Endothelial cell of umbilical vein (primary cell): ENCODE measurements at regions not wholly inside any gene's neighbourhood (a gene's known extent, or its start where the extent isn't known, plus 50 kb on each side); places are given as distances from the start of the nearest gene placed in this dataset.

Experiments
- BruUV-seq: library from RNA; stranded (reverse); fragments of 400-500 nt; replicated peaks from 2 replicates; lab custom pipeline; 2021; lab: Mats Ljungman, UMichigan
- CTCF ChIA-PET: fragments of 300-600, 350-600 bp; sonication (Branson Sonifier 250); formaldehyde crosslinking; loops from one replicate; lab custom pipeline; 2021; ENCODE audit warnings: antibody characterized with exemption, inconsistent platforms; lab: Charles Lee
- POLR2A ChIA-PET: fragments of 300-600, 350-600 bp; sonication (Branson Sonifier 250); formaldehyde crosslinking; loops from one replicate; lab custom pipeline; 2021; ENCODE audit warnings: antibody characterized with exemption, inconsistent platforms; lab: Charles Lee
- DNase-seq: peaks from one replicate; pipeline ENCODE4 v3.0.0-alpha.2; 2011; ENCODE audit warnings: low read depth, low spot score
- FAIRE-seq: peaks from 2 replicates; lab custom pipeline; 2011; peaks lifted over from hg19 to GRCh38; lab: Jason Lieb, UNC
- H2AFZ ChIP-seq: 2 replicates; pipeline ENCODE4 v1.6.0; 2012; ENCODE audit warnings: low read depth, low read length, control low read depth, inconsistent platforms
- H3K27ac ChIP-seq: 2 replicates; pipeline ENCODE4 v1.5.1; 2011; ENCODE audit warnings: low read depth, mild to moderate bottlenecking, control low read depth, low read length, moderate library complexity; ENCODE audit not compliant: insufficient read depth
- H3K27me3 ChIP-seq, 2 experiments: 2 replicates each; pipeline versions ENCODE4 v1.6.0 to v1.6.1; 2011; ENCODE audit warnings: low read length in 2 of 2, mixed read lengths in 1 of 2; ENCODE audit not compliant: control insufficient read depth in 2 of 2, insufficient read depth in 2 of 2
- H3K36me3 ChIP-seq, 2 experiments: 2 replicates in 1 of 2; 3 replicates in 1 of 2; pipeline ENCODE4 v1.5.1; 2011; ENCODE audit warnings: low read length in 2 of 2, mild to moderate bottlenecking in 1 of 2, moderate library complexity in 1 of 2; ENCODE audit not compliant: control insufficient read depth in 2 of 2, insufficient read depth in 2 of 2; ENCODE audit errors: extremely low read depth in 1 of 2
- H3K4me1 ChIP-seq: 3 replicates; pipeline ENCODE4 v1.5.1; 2011; ENCODE audit warnings: mild to moderate bottlenecking, low read length; ENCODE audit not compliant: control insufficient read depth, insufficient read depth; ENCODE audit errors: extremely low read depth
- H3K4me2 ChIP-seq: 2 replicates; pipeline ENCODE4 v1.6.1; 2011; ENCODE audit warnings: low read length, control low read depth, mixed read lengths; ENCODE audit not compliant: insufficient read depth
- H3K4me3 ChIP-seq, 3 experiments: fragments of 200-600 bp in 1 of 3; sonication (generic), shearing (Covaris generic) in 1 of 3; replicated peaks in 1 of 3; 2 replicates each; pipeline ENCODE4 v1.5.1; 2011 to 2016; ENCODE audit warnings: control low read depth in 3 of 3, low read length in 3 of 3, mild to moderate bottlenecking in 2 of 3, inconsistent platforms in 1 of 3, low read depth in 1 of 3, moderate library complexity in 1 of 3; ENCODE audit not compliant: insufficient read depth in 1 of 3
- H3K79me2 ChIP-seq: 2 replicates; pipeline ENCODE4 v1.6.0; 2012; ENCODE audit warnings: low read length, inconsistent platforms; ENCODE audit not compliant: control insufficient read depth, insufficient read depth
- H3K9ac ChIP-seq: replicated peaks from 2 replicates; pipeline ENCODE3; 2011; ENCODE audit warnings: low read length, control low read depth; ENCODE audit not compliant: insufficient read depth; ENCODE audit errors: extremely low read depth
- H3K9me1 ChIP-seq: replicated peaks from 3 replicates; pipeline ENCODE4 v1.6.0; 2011; ENCODE audit warnings: mild to moderate bottlenecking, low read length; ENCODE audit not compliant: control insufficient read depth, insufficient read depth; ENCODE audit errors: extremely low read depth
- H3K9me3 ChIP-seq: replicated peaks from 2 replicates; pipeline ENCODE4 v1.5.1; 2012; ENCODE audit warnings: low read length, inconsistent platforms; ENCODE audit not compliant: control insufficient read depth, insufficient read depth
- H4K20me1 ChIP-seq: replicated peaks from 2 replicates; pipeline ENCODE3; 2011; ENCODE audit warnings: mild to moderate bottlenecking, low read length; ENCODE audit not compliant: control insufficient read depth, insufficient read depth; ENCODE audit errors: extremely low read depth
- CTCF ChIP-seq, 2 donors: IDR thresholded peaks; 1 replicate in 1 of 2; 2 replicates in 1 of 2; pipeline ENCODE4 v1.5.1; 2011; ENCODE audit warnings: low read length in 2 of 2, mild to moderate bottlenecking in 2 of 2, moderate library complexity in 2 of 2, control low read depth in 1 of 2, inconsistent platforms in 1 of 2, low read depth in 1 of 2; ENCODE audit not compliant: insufficient read depth in 1 of 2; ENCODE audit errors: extremely low read depth in 1 of 2
- FOS ChIP-seq: IDR thresholded peaks from 2 replicates; pipeline ENCODE4 v1.6.1; 2011; ENCODE audit warnings: mild to moderate bottlenecking, low read length, moderate library complexity, borderline replicate concordance; ENCODE audit not compliant: insufficient read depth
- GATA2 ChIP-seq: IDR thresholded peaks from 2 replicates; pipeline ENCODE4 v1.7.0; 2011; ENCODE audit warnings: low read depth, mild to moderate bottlenecking, moderate library complexity, mixed read lengths, low read length; ENCODE audit not compliant: insufficient read length, insufficient read depth
- JUN ChIP-seq: IDR thresholded peaks from 2 replicates; pipeline ENCODE4 v1.6.1; 2011; ENCODE audit warnings: borderline replicate concordance, low read depth; ENCODE audit not compliant: insufficient read length, insufficient read depth
- MYC ChIP-seq: IDR thresholded peaks from one replicate; pipeline ENCODE4 v1.6.1; 2011; ENCODE audit warnings: mild to moderate bottlenecking, low read depth, low read length
- POLR2AphosphoS5 ChIP-seq: IDR thresholded peaks from 2 replicates; pipeline ENCODE4 v1.6.1; 2012; ENCODE audit warnings: low read depth, mild to moderate bottlenecking, control low read depth, low read length, moderate library complexity; ENCODE audit not compliant: insufficient read depth
- dilution Hi-C: fragments of 300-500 bp; cut with MboI; formaldehyde crosslinking; loops from one replicate; pipeline ENCODE4 v1.15.0; 2019; ENCODE audit warnings: low sequenced_read_pairs; ENCODE audit not compliant: extremely low pct_ligation_motif_present
- intact Hi-C: fragments of 100-400 bp; cut with micrococcal nuclease; formaldehyde crosslinking; loops from one replicate; pipeline ENCODE4 v1.10.0; 2022

- Histone ChIP-seq H2AFZ (peak overlapping the region; percentile 41), H3K27me3 (no peaks in the 10 kb centered on the region), H3K79me2 (no peaks in the 10 kb centered on the region), H3K9me3 (no peaks in the 10 kb centered on the region), H3K36me3 (no peaks in the 10 kb centered on the region), H3K4me3 (no peak overlapping the region), H4K20me1 (no peaks in the 10 kb centered on the region), H3K4me2 (no peak overlapping the region), H3K27ac (no peak overlapping the region), H3K4me1 (no peaks in the 10 kb centered on the region), H3K9me1 (no peaks in the 10 kb centered on the region), H3K9ac (no peak overlapping the region)
- intact Hi-C loops (loop anchor here (5.0 kb wide), 3 partner anchors 118 to 228 kb away; no protein-coding TSS in a partner anchor), dilution Hi-C loops (no loop called here)
- no peak for DNase-seq
- ChIA-PET POLR2A (no interaction called here), CTCF (interaction anchor here (0.7 to 2.2 kb wide), 13 partner anchors 10 to 518 kb away, joined by 3 to 25 read pairs (median 10); no protein-coding TSS in a partner anchor)
- FAIRE-seq, result no peak
- no TSS peak for BruUV-seq
- TF ChIP-seq FOS (no peak), CTCF (IDR thresholded peaks at IDR 0.05; ENCODE audit: extremely low read depth in 1 of 2, insufficient read depth in 1 of 2, low read depth in 1 of 2, low read length in 2 of 2) (no peak), GATA2 (no peak), JUN (no peak), MYC (no peak), POLR2AphosphoS5 (no peak)
These were observed 407.3 kb downstream of the GBE1 start for GRCh38 chr3:81354119-81354518.
